AG10803 (cell line): ENCODE measurements at regions not wholly inside any gene's neighbourhood (a gene's known extent, or its start where the extent isn't known, plus 50 kb on each side); places are given as distances from the start of the nearest gene placed in this dataset.
A peak's percentile ranks its signal among the peaks of the same experiment; 100 is the strongest.

Experiments used
- DNase-seq: peaks from one replicate; pipeline ENCODE4 v3.0.0; 2010; ENCODE audit warnings: low read depth
- H3K4me3 ChIP-seq: 2 replicates; pipeline ENCODE4 v1.5.1; 2011; ENCODE audit warnings: mild to moderate bottlenecking, low read length, control low read depth
- TF ChIP-seq, protein P1 (sequence below): conservative IDR thresholded peaks from 2 replicates; pipeline ENCODE4 v1.5.1; 2011; ENCODE audit warnings: mild to moderate bottlenecking, low read length, control low read depth, inconsistent platforms

DNA sequence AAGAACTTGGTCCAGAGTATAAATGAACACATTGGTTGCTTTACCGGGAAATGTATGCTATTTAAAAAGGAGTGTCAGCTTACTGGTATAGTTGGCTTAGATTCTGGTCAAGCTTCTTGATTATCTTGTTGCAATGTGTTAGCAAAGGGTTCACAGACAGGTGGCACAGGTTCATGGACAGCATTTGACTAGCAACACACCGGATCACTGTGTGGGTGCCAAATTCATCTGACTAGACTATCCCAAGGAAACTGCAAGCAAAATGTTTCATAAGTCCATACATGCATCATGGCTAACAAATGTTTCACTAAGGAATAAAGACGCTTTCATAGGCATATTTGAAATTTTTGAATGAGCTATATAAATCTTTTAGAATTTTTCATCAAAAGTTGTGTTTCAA lies 274.1 kb downstream of the PLK2 start:
- DNase-seq: peak; percentile 43
- no peak overlapping the region for H3K4me3 ChIP-seq
- TF ChIP-seq, protein P1, sequence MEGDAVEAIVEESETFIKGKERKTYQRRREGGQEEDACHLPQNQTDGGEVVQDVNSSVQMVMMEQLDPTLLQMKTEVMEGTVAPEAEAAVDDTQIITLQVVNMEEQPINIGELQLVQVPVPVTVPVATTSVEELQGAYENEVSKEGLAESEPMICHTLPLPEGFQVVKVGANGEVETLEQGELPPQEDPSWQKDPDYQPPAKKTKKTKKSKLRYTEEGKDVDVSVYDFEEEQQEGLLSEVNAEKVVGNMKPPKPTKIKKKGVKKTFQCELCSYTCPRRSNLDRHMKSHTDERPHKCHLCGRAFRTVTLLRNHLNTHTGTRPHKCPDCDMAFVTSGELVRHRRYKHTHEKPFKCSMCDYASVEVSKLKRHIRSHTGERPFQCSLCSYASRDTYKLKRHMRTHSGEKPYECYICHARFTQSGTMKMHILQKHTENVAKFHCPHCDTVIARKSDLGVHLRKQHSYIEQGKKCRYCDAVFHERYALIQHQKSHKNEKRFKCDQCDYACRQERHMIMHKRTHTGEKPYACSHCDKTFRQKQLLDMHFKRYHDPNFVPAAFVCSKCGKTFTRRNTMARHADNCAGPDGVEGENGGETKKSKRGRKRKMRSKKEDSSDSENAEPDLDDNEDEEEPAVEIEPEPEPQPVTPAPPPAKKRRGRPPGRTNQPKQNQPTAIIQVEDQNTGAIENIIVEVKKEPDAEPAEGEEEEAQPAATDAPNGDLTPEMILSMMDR: no peak

DNA sequence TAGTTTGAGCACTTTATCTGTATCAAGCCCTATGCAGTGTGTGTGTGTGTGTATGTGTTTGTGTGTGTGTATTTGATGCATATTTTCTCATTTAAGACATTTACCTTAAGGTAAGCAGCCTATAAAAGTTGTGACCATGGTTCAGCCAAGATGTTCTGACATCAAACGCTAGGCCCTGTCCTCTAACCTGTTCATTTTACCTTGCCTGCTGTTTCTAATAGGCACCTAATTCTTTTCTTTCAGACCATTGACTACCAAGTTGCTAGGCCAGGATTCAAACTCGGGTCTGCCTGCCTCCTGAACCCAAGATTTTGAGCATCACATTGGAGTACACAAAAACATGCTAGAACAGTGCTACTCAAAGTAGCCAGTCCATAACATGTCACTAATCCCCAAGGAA lies 274.5 kb downstream of the PLK2 start:
- H3K4me3 ChIP-seq: no peak overlapping the region
- no peak for DNase-seq
- TF ChIP-seq, protein P1: no peak

DNA sequence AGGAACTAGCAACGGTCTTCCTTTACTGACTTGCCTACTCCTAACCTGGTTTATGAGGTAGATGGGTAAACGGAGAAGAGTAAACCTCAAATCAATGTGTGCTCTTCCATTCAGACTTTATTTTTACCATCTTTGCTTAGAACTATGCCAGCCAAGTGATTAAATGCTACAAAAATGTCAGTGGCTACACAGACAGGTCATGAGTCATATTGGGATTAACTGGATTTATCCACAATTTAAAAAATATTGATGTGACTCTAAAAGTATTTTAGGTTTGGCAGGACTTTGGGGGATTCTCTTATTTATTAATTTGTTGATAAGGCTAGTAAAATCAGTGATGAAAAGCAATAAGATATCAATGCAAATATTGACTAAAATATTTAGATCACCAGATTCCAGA lies 275.0 kb downstream of the PLK2 start:
- no peak overlapping the region for H3K4me3 ChIP-seq
- TF ChIP-seq, protein P1: no peak
- DNase-seq: peak; percentile 50

DNA sequence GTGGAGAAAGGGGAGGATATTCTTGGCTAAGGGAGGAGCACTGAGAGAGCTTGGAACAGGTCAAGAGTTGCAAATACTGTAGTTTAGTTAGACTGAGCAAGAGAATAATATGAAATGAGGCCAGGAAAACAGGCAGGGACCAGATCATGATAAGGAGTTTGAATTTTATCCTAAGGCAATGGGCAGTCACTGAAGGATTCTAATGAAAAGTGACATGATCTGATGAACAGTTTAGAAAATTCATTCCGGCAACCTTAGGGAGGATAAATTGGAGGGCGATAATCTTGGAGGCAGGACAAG lies 276.1 kb downstream of the PLK2 start:
- no peak for DNase-seq
- H3K4me3 ChIP-seq: no peak overlapping the region
- TF ChIP-seq, protein P1: no peak

DNA sequence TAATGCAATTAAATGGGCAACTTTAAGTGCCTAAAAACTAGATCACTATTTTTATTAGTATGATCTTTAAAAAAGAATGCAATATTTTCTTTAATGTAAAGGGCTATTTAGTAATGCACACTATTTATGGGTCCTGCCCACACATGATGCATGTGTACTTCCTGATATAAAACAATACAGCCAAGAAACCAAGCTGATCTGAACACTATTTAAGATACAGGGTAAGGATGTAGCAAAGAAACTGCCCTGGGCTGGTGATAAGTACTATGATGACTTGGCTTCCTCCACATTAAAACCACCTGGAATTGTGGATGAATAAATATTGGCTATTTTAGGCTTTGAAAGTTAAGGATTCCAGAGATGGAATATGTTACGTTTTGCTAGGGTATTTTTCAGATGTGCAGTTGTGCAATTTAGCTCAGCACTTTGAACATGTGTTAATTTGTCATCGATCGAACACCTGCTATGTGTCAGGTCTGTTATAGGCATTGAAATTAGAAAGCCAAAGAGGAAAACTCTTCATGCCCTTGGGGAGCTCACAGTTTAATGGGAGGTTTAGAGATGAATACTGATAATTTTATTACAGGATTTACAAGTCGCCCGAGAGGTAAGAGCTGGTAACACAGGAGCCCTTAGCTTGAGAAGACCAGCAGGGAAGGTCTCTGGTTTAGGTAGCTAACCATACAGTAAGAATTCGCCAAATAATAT lies 276.7 kb downstream of the PLK2 start:
- DNase-seq: no peak
- TF ChIP-seq, protein P1: no peak

DNA sequence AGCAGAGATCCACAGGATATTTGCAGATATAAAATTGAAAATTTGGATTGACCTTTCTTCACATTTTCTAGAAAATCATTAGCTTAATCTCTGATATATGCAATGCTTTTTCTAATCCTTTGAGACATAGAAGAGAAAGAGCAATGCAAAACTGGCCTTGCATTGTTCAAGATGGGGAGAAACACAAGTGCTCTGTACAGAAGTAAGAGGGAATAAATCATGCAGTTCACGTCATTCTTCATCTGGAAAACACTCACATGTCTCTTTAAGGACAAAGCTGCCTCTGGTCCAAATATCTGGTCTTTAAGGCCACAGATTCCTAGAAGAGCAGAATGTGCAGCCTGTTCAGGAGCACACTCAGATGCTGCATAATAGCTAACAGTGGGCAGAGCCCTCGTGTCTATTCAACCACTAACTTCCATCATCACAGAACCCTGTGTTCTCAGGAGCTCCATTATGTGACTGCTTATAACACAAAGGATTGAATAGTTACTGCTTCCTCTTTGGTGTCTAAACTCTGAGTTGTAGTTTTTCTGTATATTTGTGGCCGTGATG lies 277.5 kb downstream of the PLK2 start:
- no peak for DNase-seq
- TF ChIP-seq, protein P1: no peak
- no peak overlapping the region for H3K4me3 ChIP-seq

More for the DNA sequence above, 276.7 kb downstream of the PLK2 start:
- no peak overlapping the region for H3K4me3 ChIP-seq

DNA sequence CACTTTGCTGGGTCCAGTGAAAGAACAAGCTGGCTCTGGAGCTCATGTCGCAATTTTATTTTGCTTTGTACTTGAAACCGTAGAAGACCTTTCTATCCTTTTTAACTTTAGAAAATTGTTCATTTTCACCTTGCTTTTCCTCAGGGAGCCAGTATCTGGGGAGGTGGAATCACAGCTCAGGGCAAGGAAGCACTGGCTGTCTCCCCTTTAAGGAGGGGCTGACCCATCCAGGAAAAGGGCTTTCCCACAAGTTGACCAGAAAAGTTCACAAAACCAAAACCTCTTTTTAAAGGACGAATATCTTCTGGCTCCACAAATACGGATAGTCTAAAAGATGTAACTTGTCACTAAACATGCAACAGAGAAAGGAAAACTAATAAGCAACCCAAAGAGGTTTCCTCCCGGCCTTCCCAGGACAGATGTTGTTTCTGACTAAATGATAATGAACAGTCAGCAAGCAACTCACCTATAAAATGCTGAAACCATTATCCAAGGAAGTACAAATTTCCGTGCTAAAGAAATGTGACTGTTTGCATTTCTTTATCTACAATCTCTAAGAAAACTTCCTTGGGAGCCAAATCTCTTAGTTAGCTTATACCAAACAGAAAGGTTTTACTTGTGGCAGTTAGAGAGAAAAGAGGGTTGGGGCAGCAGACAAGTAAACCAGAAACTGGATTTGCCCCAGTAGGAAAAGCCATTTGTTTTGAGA lies 278.2 kb downstream of the PLK2 start:
- no peak overlapping the region for H3K4me3 ChIP-seq
- no peak for DNase-seq
- TF ChIP-seq, protein P1: no peak
